T-helper 17 cell (primary cell): ENCODE measurements at regions not wholly inside any gene's neighbourhood (a gene's known extent, or its start where the extent isn't known, plus 50 kb on each side); places are given as distances from the start of the nearest gene placed in this dataset.

Source experiments
- ATAC-seq: fragments of 150-1000 bp; cut with Tn5 transposase; 2 replicates; pipeline ENCODE4 v1.10.0; 2021; ENCODE audit warnings: mild to moderate bottlenecking, moderate library complexity
- DNase-seq, 3 donors: peaks; one replicate each; pipeline versions ENCODE4 v3.0.0 to v3.0.0-alpha.2; 2020 to 2021
- H3K9me3 ChIP-seq: one replicate; pipeline ENCODE4 v1.7.0; 2013; ENCODE audit warnings: low read length, mild to moderate bottlenecking; ENCODE audit not compliant: control insufficient read depth, poor library complexity, severe bottlenecking
- H3K27ac Mint-ChIP-seq: one replicate; pipeline ENCODE4 v1.8.0; 2022; ENCODE audit warnings: mild to moderate bottlenecking, moderate library complexity, mixed read lengths
- H3K27me3 Mint-ChIP-seq: one replicate; pipeline ENCODE4 v1.8.0; 2022; ENCODE audit warnings: mixed read lengths
- H3K36me3 Mint-ChIP-seq: one replicate; pipeline ENCODE4 v1.8.0; 2022; ENCODE audit warnings: low read depth, mixed read lengths
- H3K4me1 Mint-ChIP-seq: one replicate; pipeline ENCODE4 v1.8.0; 2022; ENCODE audit warnings: mild to moderate bottlenecking, mixed read lengths
- H3K4me3 Mint-ChIP-seq: one replicate; pipeline ENCODE4 v1.8.0; 2022; ENCODE audit warnings: mild to moderate bottlenecking, moderate library complexity, mixed read lengths

DNA sequence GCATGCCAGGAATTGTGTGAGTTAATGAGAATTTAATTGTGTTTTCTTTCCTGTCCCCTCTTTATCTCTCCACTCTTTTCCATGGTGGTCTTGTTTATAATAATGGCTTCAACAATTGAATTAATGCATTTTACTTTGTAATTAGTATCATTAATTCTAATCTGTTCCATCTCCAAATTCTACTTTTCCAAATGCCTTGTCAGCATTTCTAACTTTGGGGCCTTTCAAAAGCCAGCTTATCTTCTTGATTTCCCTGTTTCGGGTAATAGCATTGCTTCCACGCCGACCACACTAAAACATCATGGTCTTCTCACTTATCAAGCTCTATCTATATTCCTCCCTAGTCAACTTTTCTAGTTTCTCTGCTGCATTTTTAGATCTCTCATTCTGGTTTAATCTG is 54.2 kb upstream of the RMST start:
- peaks cover 4% of the 10 kb centered on the region for H3K36me3 Mint-ChIP-seq
- H3K4me1 Mint-ChIP-seq = no peaks in the 10 kb centered on the region
- H3K4me3 Mint-ChIP-seq = no peak overlapping the region
- DNase-seq = no peak
- no peak for ATAC-seq
- H3K9me3 ChIP-seq = no peaks in the 10 kb centered on the region
- H3K27me3 Mint-ChIP-seq = peaks cover 15% of the 10 kb centered on the region
- H3K27ac Mint-ChIP-seq = no peak overlapping the region

DNA sequence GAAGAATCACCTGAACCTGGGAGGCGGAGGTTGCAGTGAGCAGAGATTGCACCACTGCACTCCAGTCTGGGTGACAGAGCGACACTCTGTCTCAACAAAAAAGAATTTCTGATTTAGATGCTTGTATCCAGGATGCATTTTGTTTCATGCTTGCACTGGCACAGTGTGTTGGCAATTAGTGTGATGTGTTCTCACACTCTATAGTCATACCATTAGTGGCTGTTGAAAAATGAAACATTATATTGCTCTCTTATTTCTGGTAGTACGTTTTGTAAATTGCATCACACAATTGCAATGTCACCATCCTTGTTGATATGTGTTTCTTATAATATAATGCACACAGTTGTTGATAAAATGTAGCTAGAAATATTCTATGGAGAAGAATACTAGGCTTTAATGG is 51.3 kb upstream of the RMST start:
- Mint-ChIP-seq H3K36me3 (peaks cover 4% of the 10 kb centered on the region), H3K27me3 (peaks cover 14% of the 10 kb centered on the region), H3K4me3 (no peak overlapping the region), H3K4me1 (no peaks in the 10 kb centered on the region), H3K27ac (no peak overlapping the region)
- ATAC-seq (no peak), DNase-seq (no peak)
- H3K9me3 ChIP-seq = no peaks in the 10 kb centered on the region
